H1 (cell line): ENCODE measurements at regions not wholly inside any gene's neighbourhood (a gene's known extent, or its start where the extent isn't known, plus 50 kb on each side); places are given as distances from the start of the nearest gene placed in this dataset.

ENCODE experiments used
- ASH2L ChIP-seq: fragments of 200-600, 300-600 bp; sonication (generic); IDR thresholded peaks from one replicate; pipeline ENCODE4 v1.7.1; 2017; ENCODE audit warnings: low read length
- CBX8 ChIP-seq: fragments of 300-800, 300-1000 bp; sonication (generic); IDR thresholded peaks from 2 replicates; pipeline ENCODE4 v1.7.1; 2016; ENCODE audit warnings: low read depth, low read length, borderline replicate concordance
- CHD7 ChIP-seq: fragments of 300-600 bp; sonication (generic); IDR thresholded peaks from 2 replicates; pipeline ENCODE4 v1.7.1; 2012; ENCODE audit warnings: low read length, moderate library complexity, mild to moderate bottlenecking, inconsistent platforms; ENCODE audit not compliant: insufficient replicate concordance
- E2F6 ChIP-seq: IDR thresholded peaks from 2 replicates; pipeline ENCODE4 v1.6.1; 2012; ENCODE audit warnings: inconsistent platforms
- HDAC6 ChIP-seq: IDR thresholded peaks from one replicate; pipeline ENCODE4 v1.7.1; 2012; ENCODE audit warnings: low read depth, mild to moderate bottlenecking, inconsistent platforms, low read length, moderate library complexity
- KDM1A ChIP-seq: fragments of 200-600, 300-600 bp; sonication (generic); IDR thresholded peaks from 2 replicates; pipeline ENCODE4 v1.7.1; 2016; ENCODE audit warnings: mild to moderate bottlenecking, low read length, borderline replicate concordance
- RAD21 ChIP-seq, 2 experiments: IDR thresholded peaks in 1 of 2; conservative IDR thresholded peaks in 1 of 2; 2 replicates each; pipeline ENCODE4 v1.6.1; 2011; ENCODE audit warnings: low read depth in 2 of 2, low read length in 2 of 2, improper control_type of control experiment in 1 of 2, inconsistent platforms in 1 of 2, mild to moderate bottlenecking in 1 of 2, moderate library complexity in 1 of 2
- USF2 ChIP-seq: IDR thresholded peaks from 2 replicates; pipeline ENCODE4 v1.6.1; 2011; ENCODE audit warnings: low read length, improper control_type of control experiment

- TF ChIP-seq CHD7 (no peak), E2F6 (no peak), ASH2L (no peak), CBX8 (no peak), KDM1A (no peak), USF2 (no peak), HDAC6 (no peak), RAD21 (IDR thresholded peaks at IDR 0.05 in 1 of 2, conservative IDR thresholded peaks at IDR 0.05 in 1 of 2; ENCODE audit: low read depth in 2 of 2, low read length in 2 of 2) (no peak)
These were observed 121.9 kb downstream of the CAND1 start (continued) for GRCh38 chr12:67391034-67391433.
